Activated B cell treated with CpG ODN at 0.5 μM for 24 hours (primary cell): ENCODE measurements at regions not wholly inside any gene's neighbourhood (a gene's known extent, or its start where the extent isn't known, plus 50 kb on each side); places are given as distances from the start of the nearest gene placed in this dataset.

Experiments used
- ATAC-seq: fragments of 200-7000 bp; cut with Tn5 transposase; one replicate; pipeline ENCODE4 v1.10.0; 2021; ENCODE audit warnings: low read depth, mild to moderate bottlenecking, moderate library complexity
- CTCF ChIA-PET: fragments of 350-600 bp; sonication (Branson Sonifier 250); formaldehyde crosslinking; loops from one replicate; lab custom pipeline; 2021; ENCODE audit warnings: antibody characterized with exemption; lab: Charles Lee
- POLR2A ChIA-PET: fragments of 350-600 bp; sonication (Branson Sonifier 250); formaldehyde crosslinking; loops from one replicate; lab custom pipeline; 2021; ENCODE audit warnings: antibody characterized with exemption; lab: Charles Lee
- DNase-seq: peaks from one replicate; pipeline ENCODE4 v3.0.0; 2022
- H3K27ac Mint-ChIP-seq: one replicate; pipeline ENCODE4 v1.8.0; 2020; ENCODE audit warnings: mixed read lengths
- H3K27me3 Mint-ChIP-seq: one replicate; pipeline ENCODE4 v1.8.0; 2021; ENCODE audit warnings: mixed read lengths
- H3K36me3 Mint-ChIP-seq: one replicate; pipeline ENCODE4 v1.8.0; 2021; ENCODE audit warnings: low read depth, mixed read lengths
- H3K4me1 Mint-ChIP-seq: one replicate; pipeline ENCODE4 v1.8.0; 2021; ENCODE audit warnings: mixed read lengths
- H3K4me3 Mint-ChIP-seq: one replicate; pipeline ENCODE4 v1.8.0; 2020; ENCODE audit warnings: mild to moderate bottlenecking, mixed read lengths
- H3K9me3 Mint-ChIP-seq: one replicate; pipeline ENCODE4 v1.8.0; 2020; ENCODE audit warnings: mixed read lengths
- CTCF ChIP-seq: fragments of 200-600 bp; IDR thresholded peaks from one replicate; pipeline ENCODE4 v1.8.0; 2022; ENCODE audit warnings: antibody characterized with exemption, mild to moderate bottlenecking
- intact Hi-C: fragments of 100-400 bp; cut with micrococcal nuclease; formaldehyde crosslinking; loops from one replicate; pipeline ENCODE4 v1.15.1; 2024

GRCh38 chr4:3615386-3616286, 83.4 kb upstream of the LRPAP1 start:
- Mint-ChIP-seq H3K27me3 (peaks cover 7% of the 10 kb centered on the region), H3K27ac (no peak overlapping the region), H3K36me3 (no peaks in the 10 kb centered on the region), H3K4me1 (peaks cover 3% of the 10 kb centered on the region), H3K9me3 (no peaks in the 10 kb centered on the region), H3K4me3 (no peak overlapping the region)
- ATAC-seq: no peak
- no peak for TF ChIP-seq CTCF
- ChIA-PET POLR2A (no interaction called here), CTCF (no interaction called here)
- no peak for DNase-seq
- intact Hi-C loops: no loop called here

DNA sequence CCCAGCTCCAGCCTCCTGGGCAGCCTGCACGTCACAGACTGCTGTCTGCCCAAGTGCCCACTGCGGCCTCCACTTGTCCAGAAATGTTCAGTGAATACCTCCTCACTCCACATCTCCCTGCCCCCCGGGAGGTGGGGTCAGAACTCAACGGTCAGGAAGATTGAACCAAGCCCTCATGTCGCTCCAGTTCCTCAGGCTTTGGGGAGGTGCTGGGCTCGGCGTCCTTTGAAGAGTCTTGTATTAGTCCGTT, 82.4 kb upstream of the LRPAP1 start:
- H3K27ac Mint-ChIP-seq: no peak overlapping the region
- POLR2A ChIA-PET: no interaction called here
- DNase-seq: no peak
- peaks cover 7% of the 10 kb centered on the region for H3K27me3 Mint-ChIP-seq
- CTCF ChIA-PET: no interaction called here
- no peaks in the 10 kb centered on the region for H3K4me1 Mint-ChIP-seq
- no peaks in the 10 kb centered on the region for H3K36me3 Mint-ChIP-seq
- H3K4me3 Mint-ChIP-seq: no peak overlapping the region
- H3K9me3 Mint-ChIP-seq: no peaks in the 10 kb centered on the region
- intact Hi-C loops: no loop called here
- no peak for TF ChIP-seq CTCF
- no peak for ATAC-seq

- DNase-seq (no peak), ATAC-seq (no peak)
- no peaks in the 10 kb centered on the region for H3K4me1 Mint-ChIP-seq
- ChIA-PET CTCF (no interaction called here), POLR2A (no interaction called here)
- no peak overlapping the region for H3K27ac Mint-ChIP-seq
- H3K27me3 Mint-ChIP-seq: peaks cover 5% of the 10 kb centered on the region
- intact Hi-C loops: no loop called here
- no peak overlapping the region for H3K4me3 Mint-ChIP-seq
- TF ChIP-seq CTCF: no peak
- H3K36me3 Mint-ChIP-seq: no peaks in the 10 kb centered on the region
- H3K9me3 Mint-ChIP-seq: no peaks in the 10 kb centered on the region
Measured at GRCh38 chr4:3613967-3614730, 81.9 kb upstream of the LRPAP1 start.

DNA sequence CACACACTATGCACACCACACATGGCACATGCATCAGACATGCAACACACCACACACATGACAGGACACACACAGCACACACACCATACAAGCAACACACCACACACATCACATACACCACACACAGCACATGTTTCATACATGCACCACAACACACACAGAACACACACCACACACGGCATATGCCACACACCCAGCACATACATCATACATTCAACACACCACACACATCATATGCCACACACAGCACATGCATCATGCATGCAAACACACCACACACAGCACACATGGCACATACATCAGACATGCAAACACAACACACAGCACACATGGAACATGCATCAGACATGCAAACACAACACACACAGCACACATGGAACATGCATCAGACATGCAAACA, 80.7 kb upstream of the LRPAP1 start:
- Mint-ChIP-seq H3K4me1 (no peaks in the 10 kb centered on the region), H3K27me3 (peaks cover 3% of the 10 kb centered on the region), H3K36me3 (no peaks in the 10 kb centered on the region), H3K9me3 (no peaks in the 10 kb centered on the region), H3K4me3 (no peak overlapping the region), H3K27ac (no peak overlapping the region)
- no peak for TF ChIP-seq CTCF
- ChIA-PET CTCF (no interaction called here), POLR2A (no interaction called here)
- intact Hi-C loops: no loop called here
- DNase-seq (no peak), ATAC-seq (no peak)

DNA sequence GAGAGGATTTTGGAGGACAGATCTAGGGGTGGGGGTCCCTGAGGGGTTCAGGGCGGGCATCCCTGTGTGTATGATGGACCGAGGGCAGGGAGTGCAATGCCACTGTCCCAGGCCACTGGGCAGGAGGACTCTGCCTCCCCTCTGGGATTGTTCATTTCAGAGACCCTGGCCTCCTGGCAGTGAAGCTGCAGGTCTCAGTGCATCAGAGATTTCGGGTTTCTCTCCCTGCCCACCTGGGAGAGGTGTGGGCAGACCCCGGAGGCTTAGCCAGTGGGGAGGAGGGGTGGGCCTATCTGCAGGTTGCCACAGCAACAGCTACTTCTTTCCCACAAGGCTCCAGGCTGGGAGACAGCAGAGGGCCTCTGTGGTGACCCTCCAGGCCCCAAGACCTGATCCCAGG, 80.1 kb upstream of the LRPAP1 start:
- H3K9me3 Mint-ChIP-seq: no peaks in the 10 kb centered on the region
- TF ChIP-seq CTCF: no peak
- H3K27me3 Mint-ChIP-seq: no peaks in the 10 kb centered on the region
- POLR2A ChIA-PET: no interaction called here
- no peak overlapping the region for H3K27ac Mint-ChIP-seq
- intact Hi-C loops: no loop called here
- DNase-seq: no peak
- CTCF ChIA-PET: no interaction called here
- no peak overlapping the region for H3K4me3 Mint-ChIP-seq
- H3K4me1 Mint-ChIP-seq: no peaks in the 10 kb centered on the region
- no peak for ATAC-seq
- no peaks in the 10 kb centered on the region for H3K36me3 Mint-ChIP-seq
